MM.1S (cell line): ENCODE measurements at regions not wholly inside any gene's neighbourhood (a gene's known extent, or its start where the extent isn't known, plus 50 kb on each side); places are given as distances from the start of the nearest gene placed in this dataset.

Experiments used
- EZH2 ChIP-seq: fragments of 300-600 bp; sonication (generic); optimal IDR thresholded peaks from 2 replicates; pipeline ENCODE3; 2017; ENCODE audit warnings: low read depth, mild to moderate bottlenecking, antibody characterized with exemption, low read length, mixed read lengths
- EZH2phosphoT487 ChIP-seq: fragments of 300-600 bp; sonication (generic); IDR thresholded peaks from 2 replicates; pipeline ENCODE4 v1.6.1; 2018; ENCODE audit warnings: antibody characterized with exemption, low read length
- TF ChIP-seq, protein P1 (sequence below): fragments of 300-600 bp; sonication (generic); IDR thresholded peaks from 2 replicates; pipeline ENCODE4 v1.5.1; 2016; ENCODE audit warnings: antibody characterized with exemption, low read length, mixed read lengths

DNA sequence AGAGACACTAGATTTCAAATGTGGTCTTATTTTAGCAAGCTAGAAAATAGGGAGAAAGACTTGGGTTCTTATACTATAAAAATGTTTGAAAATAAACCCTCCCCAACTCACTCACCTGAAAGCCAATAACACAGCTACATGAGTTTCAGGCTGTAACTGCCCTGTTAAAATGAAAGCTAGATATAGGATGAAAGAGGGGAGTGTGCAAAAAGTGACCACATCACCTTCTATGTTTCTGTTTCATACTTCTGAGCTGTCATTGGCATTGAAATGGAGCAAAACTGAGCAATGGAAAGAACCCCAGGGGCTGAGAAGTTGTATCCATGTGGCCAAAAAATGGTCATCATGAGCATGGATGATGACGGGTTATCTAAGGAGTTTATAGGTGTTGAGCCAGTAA, 148.1 kb upstream of the TENT5A start:
- TF ChIP-seq, protein P1, sequence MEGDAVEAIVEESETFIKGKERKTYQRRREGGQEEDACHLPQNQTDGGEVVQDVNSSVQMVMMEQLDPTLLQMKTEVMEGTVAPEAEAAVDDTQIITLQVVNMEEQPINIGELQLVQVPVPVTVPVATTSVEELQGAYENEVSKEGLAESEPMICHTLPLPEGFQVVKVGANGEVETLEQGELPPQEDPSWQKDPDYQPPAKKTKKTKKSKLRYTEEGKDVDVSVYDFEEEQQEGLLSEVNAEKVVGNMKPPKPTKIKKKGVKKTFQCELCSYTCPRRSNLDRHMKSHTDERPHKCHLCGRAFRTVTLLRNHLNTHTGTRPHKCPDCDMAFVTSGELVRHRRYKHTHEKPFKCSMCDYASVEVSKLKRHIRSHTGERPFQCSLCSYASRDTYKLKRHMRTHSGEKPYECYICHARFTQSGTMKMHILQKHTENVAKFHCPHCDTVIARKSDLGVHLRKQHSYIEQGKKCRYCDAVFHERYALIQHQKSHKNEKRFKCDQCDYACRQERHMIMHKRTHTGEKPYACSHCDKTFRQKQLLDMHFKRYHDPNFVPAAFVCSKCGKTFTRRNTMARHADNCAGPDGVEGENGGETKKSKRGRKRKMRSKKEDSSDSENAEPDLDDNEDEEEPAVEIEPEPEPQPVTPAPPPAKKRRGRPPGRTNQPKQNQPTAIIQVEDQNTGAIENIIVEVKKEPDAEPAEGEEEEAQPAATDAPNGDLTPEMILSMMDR: no peak
- TF ChIP-seq EZH2: no peak
- TF ChIP-seq EZH2phosphoT487: no peak
